ENCODE measurements at regions not wholly inside any gene's neighbourhood (a gene's known extent, or its start where the extent isn't known, plus 50 kb on each side); places are given as distances from the start of the nearest gene placed in this dataset.
A peak's percentile ranks its signal among the peaks of the same experiment; 100 is the strongest.

- peaks cover 4% of the 10 kb centered on the region for H3K36me3 Mint-ChIP-seq
- Histone ChIP-seq H3K79me2 (ENCODE audit: low read depth) (no peaks in the 10 kb centered on the region), H3K27me3 (no peaks in the 10 kb centered on the region), H3F3A (ENCODE audit: low read depth) (no peaks in the 10 kb centered on the region), H3K9me3 (ENCODE audit: low read depth) (no peaks in the 10 kb centered on the region), H3K9ac (no peak overlapping the region), H3K4me3 (no peak overlapping the region), H4K20me1 (ENCODE audit: low read depth) (no peaks in the 10 kb centered on the region), H3K4me2 (no peak overlapping the region), H2AFZ (replicated peaks) (no peak overlapping the region), H3K4me1 (peaks cover 36% of the 10 kb centered on the region), H3K27ac (no peak overlapping the region), H3K36me3 (no peaks in the 10 kb centered on the region)
- peaks cover 16% of the 10 kb centered on the region for H3K9me3 Mint-ChIP-seq
- H3K4me1 Mint-ChIP-seq = peaks cover 45% of the 10 kb centered on the region
- H3K27me3 Mint-ChIP-seq (ENCODE audit: insufficient read depth, low read depth) = peaks cover 10% of the 10 kb centered on the region
- no peak for DNase-seq (ENCODE audit: low spot score)
- no peak for TF ChIP-seq EZH2 (IDR thresholded peaks at IDR 0.05)
- TF ChIP-seq, protein P1, sequence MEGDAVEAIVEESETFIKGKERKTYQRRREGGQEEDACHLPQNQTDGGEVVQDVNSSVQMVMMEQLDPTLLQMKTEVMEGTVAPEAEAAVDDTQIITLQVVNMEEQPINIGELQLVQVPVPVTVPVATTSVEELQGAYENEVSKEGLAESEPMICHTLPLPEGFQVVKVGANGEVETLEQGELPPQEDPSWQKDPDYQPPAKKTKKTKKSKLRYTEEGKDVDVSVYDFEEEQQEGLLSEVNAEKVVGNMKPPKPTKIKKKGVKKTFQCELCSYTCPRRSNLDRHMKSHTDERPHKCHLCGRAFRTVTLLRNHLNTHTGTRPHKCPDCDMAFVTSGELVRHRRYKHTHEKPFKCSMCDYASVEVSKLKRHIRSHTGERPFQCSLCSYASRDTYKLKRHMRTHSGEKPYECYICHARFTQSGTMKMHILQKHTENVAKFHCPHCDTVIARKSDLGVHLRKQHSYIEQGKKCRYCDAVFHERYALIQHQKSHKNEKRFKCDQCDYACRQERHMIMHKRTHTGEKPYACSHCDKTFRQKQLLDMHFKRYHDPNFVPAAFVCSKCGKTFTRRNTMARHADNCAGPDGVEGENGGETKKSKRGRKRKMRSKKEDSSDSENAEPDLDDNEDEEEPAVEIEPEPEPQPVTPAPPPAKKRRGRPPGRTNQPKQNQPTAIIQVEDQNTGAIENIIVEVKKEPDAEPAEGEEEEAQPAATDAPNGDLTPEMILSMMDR (IDR thresholded peaks at IDR 0.05) = no peak
- no peak for TF ChIP-seq EZH2phosphoT487 (IDR thresholded peaks at IDR 0.05)
- no peak overlapping the region for H3K4me3 Mint-ChIP-seq
- no peak overlapping the region for H3K27ac Mint-ChIP-seq
These were observed 412.8 kb downstream of the TLE4 start for GRCh38 chr9:79984429-79985067.

DNA sequence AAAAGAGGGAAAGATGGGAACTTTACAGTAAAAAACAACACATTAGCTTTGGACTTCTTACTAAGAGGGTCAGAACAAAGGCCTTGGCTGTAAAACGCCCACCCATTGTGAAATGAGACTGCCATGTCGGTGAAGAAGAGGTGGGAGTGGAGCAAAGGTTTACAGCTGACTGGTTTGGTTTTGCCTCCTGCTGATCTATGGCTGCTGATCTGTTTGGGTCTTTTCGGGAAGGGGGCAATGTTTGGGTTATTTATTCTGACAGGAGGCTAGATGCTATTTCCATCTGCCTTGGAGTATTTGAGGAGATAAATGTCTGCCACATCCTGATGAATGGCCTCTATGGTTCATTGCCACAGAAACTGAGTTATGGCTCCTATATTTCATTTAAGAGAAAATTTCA lies 408.7 kb downstream of the TLE4 start:
- Histone ChIP-seq H3K9me3 (ENCODE audit: low read depth) (no peaks in the 10 kb centered on the region), H3K4me2 (peak overlapping the region; percentile 4), H3K27me3 (no peaks in the 10 kb centered on the region), H3K4me1 (peaks cover 56% of the 10 kb centered on the region), H3F3A (ENCODE audit: low read depth) (peaks cover 19% of the 10 kb centered on the region), H3K9ac (no peak overlapping the region), H2AFZ (replicated peaks) (no peak overlapping the region), H3K36me3 (no peaks in the 10 kb centered on the region), H3K79me2 (ENCODE audit: low read depth) (no peaks in the 10 kb centered on the region), H3K27ac (no peak overlapping the region), H4K20me1 (ENCODE audit: low read depth) (no peaks in the 10 kb centered on the region), H3K4me3 (no peak overlapping the region)
- no peak overlapping the region for H3K4me3 Mint-ChIP-seq
- peaks cover 4% of the 10 kb centered on the region for H3K36me3 Mint-ChIP-seq
- no peak overlapping the region for H3K27ac Mint-ChIP-seq
- H3K9me3 Mint-ChIP-seq = peaks cover 25% of the 10 kb centered on the region
- TF ChIP-seq EZH2 (IDR thresholded peaks at IDR 0.05) (no peak), EZH2phosphoT487 (IDR thresholded peaks at IDR 0.05) (no peak)
- TF ChIP-seq, protein P1 (IDR thresholded peaks at IDR 0.05) = no peak
- peaks cover 59% of the 10 kb centered on the region for H3K4me1 Mint-ChIP-seq
- peak; percentile 72 for DNase-seq (ENCODE audit: low spot score)
- H3K27me3 Mint-ChIP-seq (ENCODE audit: insufficient read depth, low read depth) = peaks cover 5% of the 10 kb centered on the region

DNA sequence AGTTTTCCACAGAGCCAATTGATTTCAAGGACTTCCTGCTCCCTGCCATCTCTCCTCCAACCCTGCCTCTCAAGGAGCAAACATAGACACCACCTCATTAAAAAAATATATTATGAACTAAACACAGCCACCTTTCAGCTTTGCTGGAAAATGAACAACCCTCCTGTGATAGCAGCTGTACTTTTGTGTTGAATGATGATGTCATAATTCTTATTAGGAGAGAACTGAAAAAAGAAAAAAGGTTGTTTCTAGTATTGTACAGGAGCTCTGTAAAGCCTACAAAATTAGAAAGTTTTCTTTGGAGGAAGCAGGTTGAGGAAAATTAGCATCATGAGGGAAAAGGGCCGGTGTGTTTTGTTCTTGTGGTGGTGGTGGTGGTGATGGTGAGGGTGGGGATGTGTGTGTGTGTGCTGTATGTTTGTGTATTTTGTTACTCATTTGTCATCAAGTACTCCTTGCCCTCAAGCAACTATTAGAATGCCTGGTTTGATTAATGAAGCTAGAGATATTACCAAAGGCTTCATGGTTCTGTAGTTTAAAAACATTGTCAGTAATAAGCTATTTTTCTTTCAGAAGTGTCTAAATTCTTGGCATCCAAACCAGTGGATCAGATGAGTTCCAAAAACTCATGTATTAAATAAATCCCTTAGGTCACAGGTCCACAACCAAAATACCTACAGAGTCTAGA lies 405.9 kb downstream of the TLE4 start:
- H3K79me2 ChIP-seq (ENCODE audit: low read depth) = no peaks in the 10 kb centered on the region
- TF ChIP-seq EZH2 (IDR thresholded peaks at IDR 0.05) (no peak), EZH2phosphoT487 (IDR thresholded peaks at IDR 0.05) (no peak)
- TF ChIP-seq, protein P1 (IDR thresholded peaks at IDR 0.05) = no peak
- Mint-ChIP-seq H3K27ac (no peak overlapping the region), H3K9me3 (peaks cover 21% of the 10 kb centered on the region), H3K4me1 (peaks cover 51% of the 10 kb centered on the region), H3K27me3 (ENCODE audit: insufficient read depth, low read depth) (peaks cover 3% of the 10 kb centered on the region), H3K36me3 (peaks cover 3% of the 10 kb centered on the region), H3K4me3 (no peak overlapping the region)
- no peak overlapping the region for H3K4me3 ChIP-seq
- H3K27ac ChIP-seq = no peak overlapping the region
- no peak overlapping the region for H3K4me2 ChIP-seq
- H3K9ac ChIP-seq = no peak overlapping the region
- no peaks in the 10 kb centered on the region for H3K36me3 ChIP-seq
- H4K20me1 ChIP-seq (ENCODE audit: low read depth) = no peaks in the 10 kb centered on the region
- no peak for DNase-seq (ENCODE audit: low spot score)
- H3F3A ChIP-seq (ENCODE audit: low read depth) = peaks cover 27% of the 10 kb centered on the region
- no peaks in the 10 kb centered on the region for H3K27me3 ChIP-seq
- no peaks in the 10 kb centered on the region for H3K9me3 ChIP-seq (ENCODE audit: low read depth)
- no peak overlapping the region for H2AFZ ChIP-seq (replicated peaks)
- H3K4me1 ChIP-seq = peaks cover 61% of the 10 kb centered on the region

Data from neural progenitor cell (in vitro differentiated cells).